HG03571 (cell line): ENCODE measurements at regions not wholly inside any gene's neighbourhood (a gene's known extent, or its start where the extent isn't known, plus 50 kb on each side); places are given as distances from the start of the nearest gene placed in this dataset.
"Not testable (repeated sequence)": the region's sequence is repeated elsewhere in the genome, so short reads cannot be mapped to it uniquely, and the experiment has no call there.

ENCODE experiments used
- ATAC-seq: cut with Tn5 transposase; IDR thresholded peaks from one replicate; pipeline ENCODE4 v1.9.1; 2021; ENCODE audit not compliant: unreplicated experiment

DNA sequence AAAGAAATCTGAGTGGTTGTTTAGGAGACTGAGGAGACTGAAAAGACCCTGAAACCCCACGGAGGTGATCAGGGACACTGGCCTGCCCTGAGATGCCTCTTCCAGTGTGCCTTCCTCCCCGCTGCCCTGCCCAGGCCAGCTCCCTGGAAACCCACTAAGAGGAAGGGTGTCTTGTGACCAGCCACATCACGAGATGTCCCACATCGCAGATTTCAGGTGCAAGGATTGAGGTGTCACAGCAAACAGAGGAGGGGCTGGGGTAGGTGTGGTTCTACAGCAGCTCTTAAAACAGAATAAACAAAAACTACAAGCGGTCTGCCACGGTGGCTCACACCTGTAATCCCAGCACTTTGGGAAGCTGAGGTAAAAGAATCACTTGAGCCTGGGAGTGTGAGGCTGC is 184.3 kb upstream of the C14orf180 start:
- ATAC-seq, result no peak

DNA sequence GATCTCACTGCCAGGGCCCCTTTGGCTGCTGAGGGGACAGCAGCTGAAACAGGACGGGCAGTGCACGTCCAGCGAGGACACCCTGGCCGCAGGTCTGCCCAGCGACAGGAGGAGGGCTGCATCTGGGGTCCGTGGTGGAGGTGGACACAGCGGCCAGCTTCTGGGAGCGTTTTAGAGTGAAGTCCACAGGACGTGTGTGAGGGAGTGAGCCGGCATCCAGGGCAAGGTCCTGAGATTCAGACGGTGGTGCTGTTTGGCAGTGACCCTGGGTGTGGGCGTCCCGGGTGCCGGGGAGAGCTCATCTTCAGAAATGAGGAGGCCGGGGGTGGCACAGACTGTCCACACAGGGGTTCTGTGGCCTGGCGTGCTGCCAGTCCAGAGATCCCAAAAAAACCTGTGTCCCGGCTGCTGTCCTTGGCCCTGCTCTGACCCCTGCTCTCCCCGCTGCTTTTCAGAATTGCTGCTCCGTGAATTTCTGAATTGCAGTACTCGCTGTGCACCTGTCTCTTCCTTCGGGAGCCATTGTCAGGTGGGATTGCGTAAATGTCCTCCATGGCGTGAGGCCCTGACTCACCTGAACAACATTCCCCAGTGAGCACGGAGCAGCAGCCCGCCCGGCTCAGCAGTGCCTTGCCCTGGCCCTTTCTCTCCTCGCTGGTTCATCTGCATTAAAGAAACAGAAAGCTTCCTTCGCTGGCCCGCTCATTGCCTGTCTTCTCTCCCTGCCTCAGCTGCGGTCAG is 183.5 kb upstream of the C14orf180 start:
- no peak for ATAC-seq

DNA sequence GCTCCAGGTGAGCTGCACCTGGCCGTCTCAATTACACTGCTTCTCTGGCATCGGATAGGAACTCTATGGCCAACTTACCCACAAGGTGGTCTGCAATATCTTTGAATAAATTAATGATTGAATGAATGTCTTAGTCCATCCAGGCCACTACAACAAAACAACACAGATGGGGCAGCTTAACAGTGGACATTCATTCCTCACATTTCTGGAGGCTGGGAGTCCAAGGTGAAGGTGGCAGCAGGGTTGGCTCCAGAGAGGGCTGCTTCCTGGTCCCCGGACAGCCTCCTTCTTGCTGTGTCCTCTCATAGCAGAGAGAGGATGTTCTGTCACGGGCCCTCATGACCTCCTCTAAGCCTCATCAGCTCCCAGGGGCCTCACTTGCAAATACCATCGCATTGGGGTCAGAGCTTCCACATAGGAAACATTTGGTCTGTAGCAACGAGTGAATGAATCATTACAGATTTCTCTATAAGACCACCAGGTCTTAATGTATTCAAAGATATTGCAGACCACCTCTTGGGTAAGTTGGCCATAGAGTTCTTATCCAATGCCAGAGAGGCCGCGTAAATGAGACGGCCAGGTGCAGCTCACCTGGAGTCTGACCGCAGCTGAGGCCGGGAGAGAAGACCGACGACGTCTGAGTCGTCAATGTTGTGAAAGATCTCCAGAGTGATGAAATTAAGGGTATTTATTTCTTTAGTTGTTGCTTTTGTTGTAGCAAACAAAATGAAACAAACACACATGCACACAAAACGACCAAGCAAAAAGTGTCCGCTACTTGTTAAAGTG is 182.7 kb upstream of the C14orf180 start:
- ATAC-seq, result no peak

DNA sequence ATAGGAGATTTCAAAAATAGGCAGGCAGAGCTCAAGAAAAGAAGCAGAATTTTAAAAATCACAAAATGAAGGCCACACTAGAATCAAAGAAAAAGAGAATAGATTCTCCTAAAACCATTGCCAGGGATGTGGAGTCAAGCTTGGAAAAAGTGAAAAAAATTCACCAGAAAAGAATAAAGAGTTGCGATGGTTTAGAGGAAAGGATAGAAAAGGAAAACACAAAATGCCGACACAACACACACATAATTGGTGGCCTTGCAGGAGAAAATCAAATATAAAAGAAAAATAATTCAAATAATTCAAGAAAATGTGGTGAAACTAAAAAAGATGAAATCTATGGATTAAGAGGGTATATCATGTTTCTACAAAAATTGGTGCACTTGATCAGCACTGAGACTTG is 181.6 kb upstream of the C14orf180 start:
- no peak for ATAC-seq

DNA sequence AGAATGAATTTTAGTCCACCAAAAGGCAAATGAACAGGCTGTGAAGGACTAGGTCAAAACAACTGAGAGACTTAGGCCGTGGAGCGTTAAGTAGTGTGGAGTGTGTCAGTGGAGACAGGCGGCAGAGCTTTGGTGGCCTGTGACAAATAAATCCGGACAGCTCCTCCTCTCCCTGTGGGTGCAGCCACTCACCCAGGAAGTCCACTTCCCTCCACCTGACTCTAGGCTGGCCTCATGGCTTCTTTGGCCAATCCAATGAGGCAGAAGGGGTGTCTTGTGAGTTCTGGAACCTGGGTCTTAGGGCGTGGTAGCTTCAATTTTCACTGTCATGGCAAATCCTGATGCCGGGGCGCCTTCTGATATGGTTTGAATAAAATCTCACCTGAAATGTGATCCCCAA is 180.9 kb upstream of the C14orf180 start:
- ATAC-seq, result no peak

DNA sequence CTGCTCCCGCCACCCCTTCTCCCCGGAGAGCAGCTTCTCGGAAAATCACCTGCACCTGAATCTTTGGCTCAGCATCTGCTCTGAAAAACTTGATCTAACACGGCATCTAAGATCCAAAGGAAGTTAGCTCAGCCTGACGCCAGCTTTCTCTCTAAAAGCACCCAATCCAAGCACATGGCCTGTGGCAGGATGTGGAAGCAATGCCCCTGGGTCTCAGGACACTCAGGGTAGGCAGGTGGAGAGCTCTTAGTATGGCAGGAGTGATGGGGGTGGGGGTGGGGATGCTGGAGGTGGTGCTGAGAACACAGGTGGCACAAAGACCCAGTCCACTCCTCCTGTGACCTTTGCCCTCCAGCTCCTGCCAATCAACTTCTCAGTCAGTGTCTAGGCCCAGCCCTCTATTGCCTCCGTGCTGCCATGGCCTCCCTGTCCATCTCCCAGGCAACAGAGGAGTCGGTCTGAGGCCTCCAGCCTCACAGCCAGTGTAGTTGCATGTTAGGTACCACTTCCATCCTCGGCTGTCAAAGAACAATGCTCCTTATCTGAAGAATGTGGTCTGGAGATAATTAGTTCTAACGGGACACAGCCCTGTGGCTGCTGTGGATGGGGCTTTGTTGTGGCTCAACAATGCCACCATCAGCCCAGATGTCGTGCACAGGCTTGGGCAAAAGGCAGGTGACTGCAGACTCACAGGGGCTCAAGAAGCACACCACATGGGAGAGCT is 180.0 kb upstream of the C14orf180 start:
- no peak for ATAC-seq

DNA sequence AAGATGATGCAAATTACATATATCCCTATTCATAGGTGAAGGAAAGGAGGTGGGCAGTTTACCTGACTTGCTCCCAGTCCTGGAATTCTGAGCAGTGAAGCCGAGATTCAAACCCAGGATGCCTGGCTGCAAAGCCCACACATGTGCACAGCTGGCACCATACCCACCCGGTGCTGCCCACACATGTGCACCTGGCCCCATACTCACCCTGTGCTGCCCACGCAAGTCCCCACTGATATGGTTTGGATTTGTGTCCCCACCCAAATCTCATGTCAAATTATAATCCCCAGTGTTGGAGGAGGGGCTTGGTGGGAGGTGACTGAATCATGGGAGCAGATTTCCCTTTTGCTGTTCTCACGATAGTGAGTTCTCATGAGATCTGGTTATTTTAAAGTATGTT is 179.2 kb upstream of the C14orf180 start:
- no peak for ATAC-seq

DNA sequence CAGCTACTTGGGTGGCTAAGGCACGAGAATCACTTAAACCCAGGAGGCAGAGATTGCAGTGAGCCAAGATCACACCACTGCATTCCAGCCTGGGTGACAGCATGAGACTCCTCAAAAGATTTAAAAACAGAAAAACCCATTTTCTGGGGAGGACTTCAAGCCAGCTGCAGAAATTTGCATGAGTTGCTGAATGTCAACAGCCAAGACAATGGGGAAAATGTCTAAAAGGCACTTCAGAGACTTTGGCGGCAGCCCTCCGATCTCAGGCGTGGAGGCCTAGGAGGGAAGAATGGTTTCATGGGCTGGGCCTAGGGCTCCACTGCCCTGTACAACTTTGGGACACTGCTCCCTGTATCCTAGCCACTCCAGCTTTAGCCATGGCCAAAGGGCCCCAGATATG is 177.8 kb upstream of the C14orf180 start:
- ATAC-seq, result no peak

DNA sequence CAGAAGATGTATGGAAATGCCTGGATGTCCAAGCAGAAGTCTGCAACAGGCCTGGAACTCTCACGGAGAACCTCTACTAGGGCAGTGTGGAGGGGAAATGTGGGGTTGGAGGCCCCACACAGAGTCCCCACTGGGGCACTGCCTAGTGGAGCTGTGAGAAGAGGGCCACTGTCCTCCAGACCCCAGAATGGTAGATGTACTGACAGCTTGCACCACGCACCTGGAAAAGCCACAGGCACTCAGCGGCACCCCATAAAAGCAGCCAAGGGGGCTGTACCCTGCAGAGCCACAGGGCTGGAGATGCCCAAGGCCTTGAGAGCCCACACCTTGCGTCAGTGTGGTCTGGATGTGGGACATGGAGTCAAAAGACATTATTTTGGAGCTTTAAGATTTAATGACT is 177.3 kb upstream of the C14orf180 start:
- ATAC-seq, result not testable (repeated sequence)

DNA sequence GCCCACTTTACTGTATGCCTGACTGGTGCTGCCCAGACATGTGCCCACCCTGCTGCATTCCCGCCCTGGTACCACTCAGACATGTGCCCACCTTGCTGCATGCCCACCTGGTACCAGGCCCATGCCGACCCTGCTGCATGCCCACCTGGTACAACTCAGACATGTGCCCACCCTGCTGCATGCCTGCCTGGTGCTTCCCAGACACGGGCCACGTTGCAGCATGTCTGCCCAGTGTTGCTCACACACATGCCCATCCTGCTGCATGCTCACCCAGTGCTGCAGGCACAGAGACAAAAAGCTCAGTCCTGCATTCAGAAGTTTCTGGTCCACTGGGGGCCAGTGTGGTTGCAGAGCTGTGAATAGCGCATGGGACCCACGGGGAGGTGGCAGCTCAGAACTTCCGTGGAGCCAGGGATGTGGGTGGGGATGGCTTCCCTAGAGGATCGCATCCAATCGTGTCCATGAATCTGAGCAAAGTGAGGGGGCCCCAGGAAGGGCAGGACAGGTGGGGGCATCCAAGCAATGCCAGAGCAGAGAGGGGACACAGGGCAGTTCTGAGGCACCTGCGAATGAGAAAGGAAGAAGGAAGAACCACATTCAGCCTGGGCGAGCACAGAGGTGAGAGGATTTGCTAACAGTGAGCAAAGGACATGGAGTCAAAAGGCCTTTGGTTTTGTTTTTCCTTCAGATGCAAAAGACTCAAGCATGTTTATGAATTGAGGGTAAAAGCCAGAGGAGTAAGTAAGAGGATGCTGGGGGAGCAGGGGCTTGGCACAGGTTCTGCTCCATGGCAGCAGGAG is 175.9 kb upstream of the C14orf180 start:
- no peak for ATAC-seq

DNA sequence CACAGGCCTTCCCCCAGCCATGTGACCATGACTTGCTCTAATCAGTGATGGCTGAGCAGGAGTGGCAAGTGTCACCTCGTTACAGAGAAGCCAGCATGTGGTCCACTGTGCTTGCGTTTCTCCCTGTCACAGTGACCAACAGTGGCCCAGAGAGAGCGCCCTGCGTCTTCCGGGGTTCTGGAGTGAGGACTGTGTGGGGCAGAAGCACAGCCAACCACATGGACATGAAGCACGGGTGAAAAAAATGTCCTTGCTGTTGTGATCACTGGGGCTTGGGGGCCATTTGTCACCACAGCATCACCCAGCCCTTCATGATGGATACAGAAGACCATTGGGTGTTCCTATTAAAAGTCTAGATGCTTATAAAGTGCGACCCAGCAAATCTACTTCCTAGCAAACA is 174.6 kb upstream of the C14orf180 start:
- no peak for ATAC-seq

DNA sequence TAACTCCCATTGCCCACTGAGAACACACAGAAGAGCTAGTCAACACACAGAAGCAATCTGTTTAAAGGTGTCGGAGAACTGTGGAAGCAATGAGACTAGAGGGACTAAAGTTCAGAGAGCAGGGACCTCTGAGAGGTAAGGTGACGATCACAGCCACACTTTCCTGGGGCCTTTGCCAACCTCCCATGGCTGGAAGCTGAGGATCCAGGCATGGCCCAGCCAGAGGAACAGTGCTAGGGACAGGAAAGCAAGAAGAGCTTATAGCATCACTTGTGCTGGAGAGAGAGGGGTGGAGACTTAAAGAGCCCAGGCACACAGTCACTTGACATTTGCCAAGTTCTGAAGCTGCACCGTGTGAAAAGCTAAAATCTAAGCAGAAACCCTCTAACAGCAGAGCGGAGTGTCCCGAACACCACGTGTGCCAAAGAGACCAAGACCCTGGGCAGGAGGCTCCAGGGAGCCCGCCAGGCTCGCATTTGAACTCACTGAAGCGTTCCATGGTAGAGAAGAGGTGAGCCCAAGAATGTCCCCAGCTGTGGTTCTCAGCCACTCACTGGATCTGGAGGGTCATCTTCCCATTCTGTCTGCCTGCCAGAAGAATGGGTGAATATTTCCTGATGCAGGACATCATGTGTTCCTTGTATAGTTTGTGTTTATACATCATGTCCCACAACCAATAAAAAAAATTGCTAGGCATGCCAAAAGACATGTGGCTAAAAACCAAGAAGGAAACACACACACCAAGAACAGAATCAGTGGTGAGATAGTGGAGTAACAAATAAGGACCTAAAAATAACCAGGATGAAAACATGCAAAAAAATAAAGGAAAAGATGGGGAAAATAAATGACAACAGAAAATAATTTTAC is 174.0 kb upstream of the C14orf180 start:
- no peak for ATAC-seq

DNA sequence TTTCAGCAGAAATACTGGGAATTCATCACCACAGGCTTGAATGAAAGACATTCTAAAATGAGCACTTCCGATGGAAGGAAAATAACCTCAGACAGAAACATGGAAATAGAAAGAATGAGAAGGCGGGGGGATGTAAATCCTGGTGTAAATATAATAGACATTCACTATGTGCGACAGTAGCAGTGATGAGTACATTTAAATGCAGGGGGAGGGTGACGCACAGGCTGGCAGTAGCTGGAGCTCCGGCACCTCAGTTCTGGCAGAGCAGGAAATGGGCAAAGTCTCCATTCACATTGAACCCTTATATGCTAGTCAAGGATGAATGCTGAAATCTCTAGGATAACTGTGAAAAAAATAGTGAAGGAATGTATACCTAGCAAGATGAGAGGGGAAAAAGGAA is 172.7 kb upstream of the C14orf180 start:
- ATAC-seq, result no peak

DNA sequence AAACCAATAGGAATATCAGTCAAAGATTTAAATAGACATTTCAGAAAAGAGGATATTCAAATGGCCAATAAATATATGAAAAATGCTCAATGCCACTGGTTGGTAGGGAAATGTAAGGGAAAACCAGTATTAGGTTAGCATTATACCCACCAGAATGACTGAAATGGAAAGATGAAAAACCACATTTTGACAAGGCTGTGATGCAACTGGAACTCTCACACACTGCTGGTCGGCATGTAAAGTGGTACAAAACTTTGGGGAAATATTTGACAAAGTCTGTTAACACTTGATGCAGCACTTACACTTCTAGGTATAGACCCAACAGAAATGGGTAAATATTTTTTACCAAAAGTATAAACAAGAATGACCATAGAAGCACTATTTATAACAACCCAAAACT is 163.2 kb upstream of the C14orf180 start:
- no peak for ATAC-seq

DNA sequence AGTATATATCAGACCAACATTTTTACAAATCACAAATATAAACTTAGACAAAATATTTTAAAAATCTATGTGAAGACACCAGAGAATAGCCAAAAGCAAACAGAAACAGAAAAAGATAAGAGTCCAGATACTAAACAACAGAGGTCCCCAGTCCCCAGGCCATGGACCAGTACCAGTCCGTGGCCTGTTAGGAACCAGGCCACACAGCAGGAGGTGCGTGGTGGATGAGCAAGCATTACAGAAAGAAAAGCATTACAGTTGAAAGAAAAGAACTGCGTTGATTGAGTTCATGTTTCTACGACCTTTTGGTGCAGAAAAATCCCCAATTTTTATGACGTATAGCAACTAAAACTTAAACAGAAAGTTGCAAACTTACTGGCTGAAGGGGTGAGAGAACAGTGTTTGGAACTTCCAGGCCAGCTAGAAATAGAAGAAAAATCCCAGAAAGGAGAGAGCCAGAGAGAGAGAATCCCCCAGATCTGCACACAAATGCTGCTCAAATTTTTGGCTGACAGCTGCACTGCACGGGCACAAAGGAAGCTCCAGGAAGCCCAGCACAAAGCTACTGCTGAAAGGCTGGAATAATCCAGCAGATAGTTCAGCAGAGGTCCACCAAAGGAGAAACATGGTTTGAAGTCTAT is 159.6 kb upstream of the C14orf180 start:
- ATAC-seq, result no peak

DNA sequence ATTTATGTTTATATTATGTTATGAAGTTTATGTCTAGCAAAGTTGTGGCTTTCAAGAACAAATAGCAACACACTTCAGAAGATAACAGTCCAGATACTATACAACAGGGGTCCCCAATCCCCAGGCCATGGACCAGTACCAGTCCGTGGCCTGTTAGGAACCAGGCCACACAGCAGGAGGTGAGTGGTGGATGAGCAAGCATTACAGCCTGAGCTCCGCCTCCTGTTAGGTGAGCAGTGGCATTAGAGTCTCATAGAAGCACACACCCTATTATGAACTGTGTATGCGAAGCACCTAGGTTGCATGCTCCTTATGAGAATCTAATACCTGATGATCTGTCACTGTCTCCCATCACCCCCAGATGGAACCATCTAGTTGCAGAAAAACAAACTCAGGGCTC is 159.0 kb upstream of the C14orf180 start:
- not testable (repeated sequence) for ATAC-seq

DNA sequence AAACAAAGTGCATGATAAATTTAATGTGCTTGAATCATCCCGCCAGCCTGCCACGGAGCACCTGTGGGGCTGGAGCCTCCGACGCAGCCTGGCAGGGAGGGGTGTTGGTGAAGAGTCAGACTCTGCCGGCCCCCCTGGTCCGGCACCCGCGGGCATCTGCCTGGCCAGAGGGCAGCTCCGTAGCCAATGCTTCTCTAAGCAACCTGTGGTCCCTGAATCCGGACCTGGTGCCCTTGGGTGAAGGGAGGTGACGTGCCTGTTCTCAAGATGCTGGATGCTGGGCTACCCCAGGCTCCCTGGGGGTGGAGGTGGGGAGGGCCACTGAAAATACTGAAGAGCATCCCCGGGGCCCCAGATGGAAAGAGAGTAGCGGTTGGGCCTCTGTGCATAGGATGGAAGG is 158.6 kb upstream of the C14orf180 start:
- ATAC-seq, result no peak

DNA sequence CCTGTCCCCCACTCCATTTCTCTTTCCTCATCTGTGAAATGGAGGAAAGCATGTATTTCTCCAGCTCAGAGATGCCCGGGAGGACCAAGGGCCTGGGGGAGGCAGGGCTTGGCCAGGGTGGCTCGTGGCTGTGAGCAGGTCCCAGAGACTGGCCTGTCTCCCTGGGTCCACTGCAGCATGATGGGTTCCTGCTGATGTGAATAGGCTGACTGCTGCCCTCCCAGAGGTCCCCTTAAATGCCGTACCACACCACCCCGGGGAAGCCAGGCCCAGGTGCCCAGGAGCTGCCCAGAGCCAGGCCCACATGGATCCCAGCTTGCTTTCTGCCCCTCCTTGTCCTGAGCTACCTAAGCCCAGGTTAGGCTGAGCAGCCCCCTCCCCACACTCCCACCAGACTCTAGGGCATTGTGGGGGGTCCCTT is 158.2 kb upstream of the C14orf180 start:
- ATAC-seq, result no peak
